ENCODE measurements at regions not wholly inside any gene's neighbourhood (a gene's known extent, or its start where the extent isn't known, plus 50 kb on each side); places are given as distances from the start of the nearest gene placed in this dataset.

GRCh38 chr3:168624195-168624594, 528.5 kb upstream of the GOLIM4 start:
- no peak for DNase-seq (ENCODE audit: insufficient read length)
- no peak for TF ChIP-seq POLR2AphosphoS5 (IDR thresholded peaks at IDR 0.05; ENCODE audit: low read depth, low read length)
- TF ChIP-seq TAF1 (IDR thresholded peaks at IDR 0.05; ENCODE audit: borderline replicate concordance, low read depth, low read length), result no peak
- TF ChIP-seq POLR2A (IDR thresholded peaks at IDR 0.05; ENCODE audit: low read depth, low read length), result no peak
- no peak for FAIRE-seq

- no peak for DNase-seq (ENCODE audit: insufficient read length)
- TF ChIP-seq POLR2A (IDR thresholded peaks at IDR 0.05; ENCODE audit: low read depth, low read length), result no peak
- TF ChIP-seq TAF1 (IDR thresholded peaks at IDR 0.05; ENCODE audit: borderline replicate concordance, low read depth, low read length), result no peak
- no peak for TF ChIP-seq POLR2AphosphoS5 (IDR thresholded peaks at IDR 0.05; ENCODE audit: low read depth, low read length)
- FAIRE-seq, result no peak
These were observed 527.1 kb upstream of the GOLIM4 start for GRCh38 chr3:168622795-168623194.

GRCh38 chr3:168620854-168621253, 525.1 kb upstream of the GOLIM4 start:
- DNase-seq (ENCODE audit: insufficient read length) (no peak), FAIRE-seq (peak; percentile 14)
- TF ChIP-seq POLR2AphosphoS5 (IDR thresholded peaks at IDR 0.05; ENCODE audit: low read depth, low read length), result no peak
- TF ChIP-seq TAF1 (IDR thresholded peaks at IDR 0.05; ENCODE audit: borderline replicate concordance, low read depth, low read length), result no peak
- no peak for TF ChIP-seq POLR2A (IDR thresholded peaks at IDR 0.05; ENCODE audit: low read depth, low read length)

- no peak for TF ChIP-seq POLR2AphosphoS5 (IDR thresholded peaks at IDR 0.05; ENCODE audit: low read depth, low read length)
- TF ChIP-seq TAF1 (IDR thresholded peaks at IDR 0.05; ENCODE audit: borderline replicate concordance, low read depth, low read length), result no peak
- no peak for TF ChIP-seq POLR2A (IDR thresholded peaks at IDR 0.05; ENCODE audit: low read depth, low read length)
- FAIRE-seq, result no peak
- DNase-seq (ENCODE audit: insufficient read length), result no peak
These were observed 523.2 kb upstream of the GOLIM4 start for GRCh38 chr3:168618827-168619470.

GRCh38 chr3:168617658-168618057, 521.9 kb upstream of the GOLIM4 start:
- TF ChIP-seq POLR2AphosphoS5 (IDR thresholded peaks at IDR 0.05; ENCODE audit: low read depth, low read length), result no peak
- no peak for TF ChIP-seq POLR2A (IDR thresholded peaks at IDR 0.05; ENCODE audit: low read depth, low read length)
- no peak for TF ChIP-seq TAF1 (IDR thresholded peaks at IDR 0.05; ENCODE audit: borderline replicate concordance, low read depth, low read length)
- peak; percentile 48 for FAIRE-seq
- DNase-seq (ENCODE audit: insufficient read length), result no peak

- FAIRE-seq (no peak), DNase-seq (ENCODE audit: insufficient read length) (no peak)
- no peak for TF ChIP-seq POLR2AphosphoS5 (IDR thresholded peaks at IDR 0.05; ENCODE audit: low read depth, low read length)
- no peak for TF ChIP-seq TAF1 (IDR thresholded peaks at IDR 0.05; ENCODE audit: borderline replicate concordance, low read depth, low read length)
- no peak for TF ChIP-seq POLR2A (IDR thresholded peaks at IDR 0.05; ENCODE audit: low read depth, low read length)
These were observed 521.2 kb upstream of the GOLIM4 start for GRCh38 chr3:168616915-168617314.

GRCh38 chr3:168615493-168616020, 519.8 kb upstream of the GOLIM4 start:
- FAIRE-seq, result no peak
- DNase-seq (ENCODE audit: insufficient read length), result no peak
- TF ChIP-seq TAF1 (IDR thresholded peaks at IDR 0.05; ENCODE audit: borderline replicate concordance, low read depth, low read length) (no peak), POLR2A (IDR thresholded peaks at IDR 0.05; ENCODE audit: low read depth, low read length) (no peak), POLR2AphosphoS5 (IDR thresholded peaks at IDR 0.05; ENCODE audit: low read depth, low read length) (no peak)

GRCh38 chr3:168613151-168613550, 517.4 kb upstream of the GOLIM4 start:
- FAIRE-seq (no peak), DNase-seq (ENCODE audit: insufficient read length) (no peak)
- no peak for TF ChIP-seq POLR2AphosphoS5 (IDR thresholded peaks at IDR 0.05; ENCODE audit: low read depth, low read length)
- TF ChIP-seq POLR2A (IDR thresholded peaks at IDR 0.05; ENCODE audit: low read depth, low read length), result no peak
- no peak for TF ChIP-seq TAF1 (IDR thresholded peaks at IDR 0.05; ENCODE audit: borderline replicate concordance, low read depth, low read length)

GRCh38 chr3:168612671-168613070, 516.9 kb upstream of the GOLIM4 start:
- TF ChIP-seq POLR2AphosphoS5 (IDR thresholded peaks at IDR 0.05; ENCODE audit: low read depth, low read length), result no peak
- TF ChIP-seq TAF1 (IDR thresholded peaks at IDR 0.05; ENCODE audit: borderline replicate concordance, low read depth, low read length), result no peak
- no peak for TF ChIP-seq POLR2A (IDR thresholded peaks at IDR 0.05; ENCODE audit: low read depth, low read length)
- no peak for DNase-seq (ENCODE audit: insufficient read length)
- FAIRE-seq, result peak; percentile 58

GRCh38 chr3:168611826-168612225, 516.1 kb upstream of the GOLIM4 start:
- DNase-seq (ENCODE audit: insufficient read length), result no peak
- no peak for TF ChIP-seq POLR2A (IDR thresholded peaks at IDR 0.05; ENCODE audit: low read depth, low read length)
- FAIRE-seq, result peak; percentile 27

GRCh38 chr3:168608926-168609325, 513.2 kb upstream of the GOLIM4 start:
- TF ChIP-seq TAF1 (IDR thresholded peaks at IDR 0.05; ENCODE audit: borderline replicate concordance, low read depth, low read length), result no peak
- DNase-seq (ENCODE audit: insufficient read length) (no peak), FAIRE-seq (no peak)

GRCh38 chr3:168604767-168605166, 509.0 kb upstream of the GOLIM4 start:
- FAIRE-seq, result no peak
- no peak for DNase-seq (ENCODE audit: insufficient read length)
- no peak for TF ChIP-seq POLR2AphosphoS5 (IDR thresholded peaks at IDR 0.05; ENCODE audit: low read depth, low read length)
- TF ChIP-seq TAF1 (IDR thresholded peaks at IDR 0.05; ENCODE audit: borderline replicate concordance, low read depth, low read length), result no peak
- TF ChIP-seq POLR2A (IDR thresholded peaks at IDR 0.05; ENCODE audit: low read depth, low read length), result no peak
